GM11168 (cell line): ENCODE measurements at regions not wholly inside any gene's neighbourhood (a gene's known extent, or its start where the extent isn't known, plus 50 kb on each side); places are given as distances from the start of the nearest gene placed in this dataset.

ENCODE experiments used
- in situ Hi-C: fragments of 300-500 bp; cut with MboI; formaldehyde crosslinking; loops from one replicate; pipeline ENCODE4 v1.12.0; 2022; ENCODE audit warnings: low sequenced_read_pairs; ENCODE audit not compliant: unreplicated experiment

- in situ Hi-C loops = no loop called here
These were observed 234.8 kb upstream of the GADL1 start for GRCh38 chr3:31129241-31129640.

DNA sequence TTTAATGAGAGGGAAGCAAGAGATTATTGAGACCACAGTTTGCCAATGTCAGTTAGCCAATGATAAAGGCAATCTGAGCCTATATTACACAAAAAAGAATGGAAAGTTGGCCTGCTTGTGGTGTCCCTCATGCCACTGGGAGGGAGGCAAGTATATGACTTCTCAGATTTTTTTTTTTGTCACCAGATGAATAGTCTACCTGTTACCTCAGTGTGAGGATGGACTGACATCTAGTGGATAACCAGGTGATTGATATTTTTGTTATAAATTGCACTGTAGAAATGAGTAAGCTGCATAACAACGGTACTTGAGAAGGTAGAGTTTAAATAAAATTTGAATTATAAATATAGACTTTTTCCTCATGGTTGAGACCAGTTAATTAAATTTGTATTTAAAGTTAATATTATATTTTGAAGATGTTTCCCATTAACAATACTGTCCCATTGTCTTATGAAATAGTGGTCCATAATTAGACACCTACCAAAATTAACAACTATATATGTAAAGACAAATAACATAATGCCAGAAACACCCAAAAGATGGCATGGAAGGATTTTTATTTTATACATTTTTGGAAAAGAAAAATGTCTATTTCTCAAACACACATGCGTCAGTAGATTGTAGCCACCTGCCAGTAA, 237.8 kb upstream of the GADL1 start:
- in situ Hi-C loops = loop anchor here (10.0 kb wide), 1 partner anchor 367 kb away; no protein-coding TSS in a partner anchor

DNA sequence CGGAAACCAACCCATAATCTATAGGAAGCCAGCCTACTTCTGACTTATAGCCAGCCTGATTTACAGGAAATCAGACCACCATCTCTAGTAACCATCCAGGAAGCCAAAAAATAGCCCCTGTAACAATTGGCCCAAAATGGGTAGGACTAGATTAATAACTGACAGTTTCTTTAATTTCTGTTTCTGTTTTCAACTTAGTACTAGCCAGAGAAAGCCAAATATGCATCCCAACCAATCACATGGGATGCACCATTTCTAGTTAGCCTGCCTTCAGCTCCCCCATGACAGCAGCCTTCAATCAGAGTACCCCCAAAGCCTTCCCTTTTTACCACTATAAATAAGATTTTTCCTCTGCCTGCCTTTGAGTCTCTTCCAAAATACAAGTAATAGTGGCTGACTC, 239.1 kb upstream of the GADL1 start:
- in situ Hi-C loops = loop anchor here (10.0 kb wide), 1 partner anchor 369 kb away; no protein-coding TSS in a partner anchor

DNA sequence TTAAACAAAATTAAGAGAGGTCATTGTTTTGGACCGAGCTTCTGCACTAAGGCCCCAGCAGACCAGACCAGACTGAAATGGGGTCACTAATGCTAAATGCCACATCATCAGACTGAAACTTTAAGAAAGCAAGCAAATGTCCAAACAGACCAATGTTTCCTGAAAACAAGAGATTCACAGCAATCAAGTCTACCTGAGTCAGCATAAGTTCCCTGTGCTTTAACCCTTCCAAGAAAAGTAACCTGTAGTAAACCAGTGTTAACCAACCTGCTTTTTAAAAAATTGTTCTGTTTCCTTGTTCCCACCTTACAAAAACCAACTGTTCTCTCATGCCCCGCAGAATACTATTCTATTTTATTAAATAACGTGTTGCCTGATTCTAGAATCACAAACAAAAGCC, 241.1 kb upstream of the GADL1 start:
- in situ Hi-C loops = loop anchor here (10.0 kb wide), 1 partner anchor 371 kb away; no protein-coding TSS in a partner anchor

DNA sequence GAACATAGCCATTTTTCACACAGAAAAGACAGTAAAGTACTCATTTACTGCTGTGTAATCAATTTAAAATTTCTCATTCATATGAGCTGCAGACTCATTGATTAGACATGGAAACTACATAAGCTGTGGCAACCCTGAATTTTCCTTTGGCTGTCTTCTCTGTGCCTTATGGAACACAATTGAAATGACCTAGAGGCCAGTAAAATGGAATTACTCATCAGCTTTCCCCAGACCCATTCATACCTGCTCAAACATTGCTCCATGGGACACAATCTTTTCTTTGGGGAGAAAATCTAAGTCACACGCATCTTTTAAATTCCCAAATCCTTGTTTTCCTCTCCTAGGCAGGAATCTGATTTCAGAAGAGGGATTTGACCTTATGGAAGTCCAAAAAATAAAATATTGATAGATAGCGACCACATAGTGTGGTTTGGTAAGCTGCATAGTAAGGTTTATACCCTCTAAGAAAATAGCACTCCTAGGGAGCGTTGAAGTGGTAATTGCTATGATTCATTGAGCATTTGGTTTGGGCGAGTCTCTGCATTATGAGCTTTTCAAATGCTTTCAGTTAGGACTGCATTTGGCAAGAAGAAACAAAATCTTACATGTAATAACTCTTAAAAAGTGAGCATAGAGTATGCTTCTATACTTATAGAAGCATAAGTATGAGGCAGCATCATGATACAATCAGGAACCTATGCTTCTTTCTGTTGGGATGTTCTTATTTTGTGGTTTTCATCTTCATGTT, 243.4 kb upstream of the GADL1 start:
- in situ Hi-C loops = loop anchor here (10.0 kb wide), 1 partner anchor 373 kb away; no protein-coding TSS in a partner anchor

DNA sequence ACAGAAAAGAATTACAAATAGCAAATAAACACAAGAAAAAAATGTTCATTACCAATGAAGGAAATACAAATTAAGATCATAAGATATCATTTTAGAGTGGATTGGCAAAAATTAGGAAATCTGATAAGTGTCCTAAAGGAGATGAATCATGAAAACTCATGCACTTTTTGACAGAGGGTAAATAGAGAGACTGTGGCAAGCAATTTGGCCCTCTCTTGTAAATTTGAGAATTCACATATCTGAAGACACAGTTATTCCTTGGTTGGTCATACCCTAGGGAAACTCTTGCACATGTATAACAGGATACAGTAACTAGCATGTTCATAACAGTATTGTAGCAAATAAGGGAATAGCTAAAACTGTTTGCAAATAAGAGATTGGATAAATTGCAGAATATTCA, 246.0 kb upstream of the GADL1 start:
- in situ Hi-C loops = no loop called here

GRCh38 chr3:31142139-31142538, 247.7 kb upstream of the GADL1 start:
- in situ Hi-C loops = no loop called here

DNA sequence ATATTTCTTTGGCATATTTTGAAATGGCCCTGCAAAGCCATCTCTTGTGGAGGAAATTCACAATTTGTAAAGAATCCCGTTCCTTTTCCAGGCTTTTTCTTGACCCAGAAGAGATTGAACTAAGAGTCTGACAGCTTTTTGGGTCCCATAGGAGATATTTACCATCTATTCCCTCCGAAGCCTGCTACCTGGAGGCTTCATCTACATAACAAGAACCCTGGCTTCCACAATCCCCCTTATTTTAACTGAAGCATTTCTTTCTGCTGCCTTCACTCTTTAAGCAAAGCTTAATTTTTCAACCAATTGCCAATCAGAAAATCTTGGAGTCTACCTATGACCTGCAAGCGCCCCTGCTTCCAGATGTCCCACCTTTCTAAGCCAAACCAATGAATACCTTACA, 248.1 kb upstream of the GADL1 start:
- in situ Hi-C loops = no loop called here

DNA sequence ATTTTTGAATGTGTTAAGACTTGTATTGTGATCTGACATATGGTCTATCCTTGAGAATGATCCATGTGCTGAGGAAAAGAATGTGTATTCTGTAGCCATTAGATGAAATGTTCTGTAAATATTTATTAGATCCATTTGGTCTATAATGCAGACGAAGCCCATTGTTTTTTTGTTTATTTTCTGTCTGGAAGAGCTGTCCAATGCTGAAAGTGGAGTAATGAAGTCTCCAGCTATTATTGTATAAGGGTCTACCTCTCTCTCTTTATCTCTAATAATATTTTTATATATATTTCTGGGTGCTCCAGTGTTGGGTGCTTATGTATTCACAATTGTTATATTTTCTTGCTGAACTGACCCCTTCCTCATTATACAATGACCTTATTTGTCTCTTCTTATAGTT, 250.6 kb upstream of the GADL1 start:
- in situ Hi-C loops = loop anchor here (5.0 kb wide), 1 partner anchor 53 kb away; no protein-coding TSS in a partner anchor

- in situ Hi-C loops = loop anchor here (5.0 kb wide), 1 partner anchor 55 kb away; no protein-coding TSS in a partner anchor
These were observed 253.1 kb upstream of the GADL1 start for GRCh38 chr3:31147550-31147949.

DNA sequence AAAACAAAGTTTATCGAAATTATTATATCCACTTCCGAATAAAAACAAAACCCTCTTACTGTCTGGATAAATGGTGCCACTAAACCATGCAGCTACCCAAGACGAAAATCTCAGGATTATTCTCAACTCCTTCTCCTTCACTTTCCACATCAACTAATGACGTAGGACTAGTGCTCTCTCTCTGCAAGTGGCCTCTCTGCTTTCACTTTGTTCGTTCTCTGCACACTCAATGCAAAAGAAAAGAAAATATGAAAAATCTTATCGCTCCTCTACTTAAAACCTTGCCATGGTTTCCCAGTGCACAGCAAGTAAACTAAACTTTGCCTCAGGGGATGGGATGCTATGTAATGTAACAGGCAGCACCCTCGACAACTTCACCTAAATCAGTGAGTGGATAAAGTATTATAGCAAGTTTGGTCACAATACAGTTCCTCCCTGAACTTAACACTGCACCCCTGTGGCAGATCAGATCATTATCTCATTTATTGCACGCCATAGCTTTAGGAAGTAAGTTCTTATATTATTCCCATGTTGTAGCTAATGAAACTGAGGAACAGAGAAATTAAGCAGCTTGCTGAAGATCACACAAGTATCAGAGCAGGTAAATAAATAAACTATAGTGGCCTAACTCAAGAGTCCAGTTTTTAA, 262.7 kb upstream of the GADL1 start:
- in situ Hi-C loops = no loop called here

- in situ Hi-C loops = no loop called here
These were observed 263.6 kb upstream of the GADL1 start for GRCh38 chr3:31157893-31158620.

DNA sequence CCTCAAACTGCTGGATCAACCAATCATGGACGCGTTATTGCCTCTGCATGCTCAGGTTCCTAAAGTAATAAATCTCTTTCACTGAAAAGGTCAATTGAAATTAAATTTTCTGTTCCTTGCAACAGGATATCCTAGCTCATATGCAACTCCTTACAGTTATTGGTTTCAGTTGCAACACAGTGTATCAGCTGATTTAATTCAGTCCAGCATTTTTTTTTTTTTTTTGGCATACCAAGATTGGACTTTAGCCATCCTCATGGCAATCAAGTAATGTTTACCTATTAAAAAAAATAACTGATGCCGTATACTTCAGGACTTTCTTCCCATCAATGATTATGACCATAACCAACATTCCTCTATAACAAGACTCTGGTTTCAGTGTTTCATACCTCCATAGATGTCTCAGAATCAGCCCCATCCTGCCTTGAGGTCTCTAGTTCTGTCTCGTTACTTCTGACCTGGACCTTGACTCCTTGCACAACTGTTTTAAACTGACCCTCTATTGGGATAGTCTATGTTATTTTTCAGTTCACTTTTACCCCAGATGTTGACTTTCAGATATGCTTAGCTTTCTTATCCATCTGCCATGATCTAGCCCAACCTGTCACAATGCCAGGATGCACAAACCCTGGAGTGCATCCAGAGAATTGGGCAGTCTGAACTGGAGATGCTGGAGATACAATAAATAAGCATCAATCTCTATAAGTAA, 265.0 kb upstream of the GADL1 start:
- in situ Hi-C loops = no loop called here

DNA sequence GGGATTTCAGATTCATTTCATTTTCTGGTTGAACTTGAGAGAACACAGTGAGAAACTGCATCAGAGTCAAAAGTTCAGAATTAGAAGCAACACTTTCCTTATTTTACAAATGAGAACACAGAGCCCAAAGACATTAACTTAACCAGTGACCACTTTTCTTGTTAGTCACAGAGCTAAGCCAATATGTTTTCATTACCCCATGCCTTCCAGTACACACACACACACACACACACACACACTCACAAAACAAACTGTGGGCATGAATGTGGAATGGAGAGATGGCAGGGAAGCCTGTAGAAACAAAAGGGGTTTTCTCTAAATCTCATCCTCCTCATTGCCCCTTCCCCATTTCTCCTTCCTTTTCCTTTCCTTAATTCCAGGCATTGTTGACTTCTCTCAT, 267.4 kb upstream of the GADL1 start:
- in situ Hi-C loops = no loop called here

- in situ Hi-C loops = no loop called here
These were observed 269.9 kb upstream of the GADL1 start for GRCh38 chr3:31164381-31164780.

DNA sequence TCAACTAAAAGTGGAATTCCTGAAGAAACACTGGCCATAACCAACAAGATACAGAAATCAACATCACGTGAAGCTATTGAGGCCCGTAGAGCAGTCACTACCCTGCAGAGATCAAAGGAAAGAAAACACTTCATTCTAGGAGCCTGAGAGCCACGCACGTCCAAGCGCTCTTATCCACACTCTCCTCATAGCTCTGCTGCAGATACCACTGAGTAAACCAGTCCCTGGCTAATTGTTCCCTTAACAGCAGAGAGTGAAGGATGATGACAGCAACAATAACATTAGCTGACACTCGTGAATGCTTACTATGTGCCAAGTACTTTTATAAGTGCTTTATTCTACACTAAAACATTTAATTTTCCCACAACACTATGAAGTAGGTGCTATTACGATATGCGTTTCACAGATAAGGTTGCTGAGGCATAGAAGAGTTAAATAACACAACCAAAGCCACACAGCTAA, 271.0 kb upstream of the GADL1 start:
- in situ Hi-C loops = no loop called here

GRCh38 chr3:31166249-31166885, 271.9 kb upstream of the GADL1 start:
- in situ Hi-C loops = no loop called here

DNA sequence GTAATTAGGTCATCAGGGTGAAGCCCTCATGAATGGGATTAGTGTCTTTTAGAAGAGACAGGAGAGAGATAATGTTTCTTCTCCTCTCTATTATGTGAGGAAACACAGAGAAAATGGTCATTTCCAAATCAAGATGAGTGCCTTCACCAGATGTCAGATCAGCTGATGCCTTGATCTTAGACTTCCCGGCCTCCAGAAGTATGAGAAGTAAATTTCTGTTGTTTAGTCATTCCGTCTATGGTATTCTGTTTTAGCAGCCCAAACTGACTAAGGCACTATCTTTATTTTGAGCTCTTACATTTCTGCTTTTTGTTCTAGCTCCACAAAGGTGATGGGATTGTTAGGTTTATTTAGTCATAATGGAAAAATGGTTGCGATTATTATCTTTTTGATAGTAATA, 273.2 kb upstream of the GADL1 start:
- in situ Hi-C loops = no loop called here

DNA sequence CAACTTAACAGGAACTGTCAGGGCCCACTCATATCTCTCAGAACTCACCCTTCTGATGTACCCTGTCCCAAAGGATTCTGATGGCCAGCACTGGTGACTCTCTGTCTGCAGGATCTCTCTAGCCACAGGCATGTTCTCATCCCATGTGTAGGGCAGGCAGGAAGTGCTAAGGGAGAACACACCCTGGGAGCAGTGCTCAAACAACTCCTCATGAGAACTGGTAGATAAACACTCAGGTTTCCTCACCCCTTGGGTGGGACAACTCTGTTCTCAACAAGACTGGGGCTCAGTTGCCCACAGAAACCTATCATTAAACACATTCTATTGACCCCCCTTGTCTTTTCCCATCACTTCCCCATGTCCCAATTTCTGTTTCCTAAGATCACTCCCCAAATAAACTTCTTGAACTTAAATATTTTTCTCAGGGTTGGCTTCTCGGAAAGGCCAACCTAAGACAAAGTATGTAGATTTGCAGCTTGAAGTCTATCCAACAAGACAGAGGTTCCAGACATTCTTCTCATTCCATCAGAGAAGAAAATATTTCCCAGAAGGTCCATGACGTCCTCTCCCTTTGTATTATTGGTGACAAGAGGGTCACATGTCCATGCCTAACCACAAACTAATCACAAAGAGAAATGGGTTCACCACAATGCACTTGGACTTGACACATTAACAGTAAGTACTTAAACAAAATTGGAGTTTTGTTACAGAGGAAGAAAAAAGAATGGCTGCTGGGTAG, 276.6 kb upstream of the GADL1 start:
- in situ Hi-C loops = no loop called here
